ENCODE measurements at regions not wholly inside any gene's neighbourhood (a gene's known extent, or its start where the extent isn't known, plus 50 kb on each side); places are given as distances from the start of the nearest gene placed in this dataset.

GRCh38 chr10:108578258-108578657, 1345.1 kb downstream of the XPNPEP1 start:
- no peak overlapping the region for H3K4me3 ChIP-seq (ENCODE audit: low read depth, low read length)
- TF ChIP-seq CTCF (IDR thresholded peaks at IDR 0.05; ENCODE audit: borderline replicate concordance, insufficient read depth, low read depth, low read length) = no peak

GRCh38 chr10:108574233-108574632, 1349.1 kb downstream of the XPNPEP1 start:
- no peak overlapping the region for H3K4me3 ChIP-seq (ENCODE audit: low read depth, low read length)
- TF ChIP-seq CTCF (IDR thresholded peaks at IDR 0.05; ENCODE audit: borderline replicate concordance, insufficient read depth, low read depth, low read length) = no peak

GRCh38 chr10:108568824-108569223, 1354.5 kb downstream of the XPNPEP1 start:
- no peak overlapping the region for H3K4me3 ChIP-seq (ENCODE audit: low read depth, low read length)
- no peak for TF ChIP-seq CTCF (IDR thresholded peaks at IDR 0.05; ENCODE audit: borderline replicate concordance, insufficient read depth, low read depth, low read length)

GRCh38 chr10:108567899-108568752, 1355.2 kb downstream of the XPNPEP1 start:
- no peak for TF ChIP-seq CTCF (IDR thresholded peaks at IDR 0.05; ENCODE audit: borderline replicate concordance, insufficient read depth, low read depth, low read length)
- H3K4me3 ChIP-seq (ENCODE audit: low read depth, low read length) = no peak overlapping the region

GRCh38 chr10:108566316-108567107, 1356.8 kb downstream of the XPNPEP1 start:
- TF ChIP-seq CTCF (IDR thresholded peaks at IDR 0.05; ENCODE audit: borderline replicate concordance, insufficient read depth, low read depth, low read length) = no peak
- H3K4me3 ChIP-seq (ENCODE audit: low read depth, low read length) = no peak overlapping the region

- H3K4me3 ChIP-seq (ENCODE audit: low read depth, low read length) = no peak overlapping the region
- TF ChIP-seq CTCF (IDR thresholded peaks at IDR 0.05; ENCODE audit: borderline replicate concordance, insufficient read depth, low read depth, low read length) = no peak
Measured at GRCh38 chr10:108562105-108562504, 1361.2 kb downstream of the XPNPEP1 start.
